HG03039 (cell line): ENCODE measurements at regions not wholly inside any gene's neighbourhood (a gene's known extent, or its start where the extent isn't known, plus 50 kb on each side); places are given as distances from the start of the nearest gene placed in this dataset.

Experiments used
- ATAC-seq: cut with Tn5 transposase; IDR thresholded peaks from one replicate; pipeline ENCODE4 v1.9.1; 2021; ENCODE audit warnings: mild to moderate bottlenecking, moderate library complexity; ENCODE audit not compliant: unreplicated experiment

GRCh38 chr7:132733860-132734259 is 157.6 kb upstream of the PLXNA4 start:
- no peak for ATAC-seq

GRCh38 chr7:132732321-132732865 is 156.1 kb upstream of the PLXNA4 start:
- no peak for ATAC-seq

GRCh38 chr7:132730105-132730504 is 153.8 kb upstream of the PLXNA4 start:
- ATAC-seq: no peak

- no peak for ATAC-seq
Measured at GRCh38 chr7:132723506-132724081, 147.3 kb upstream of the PLXNA4 start.

- ATAC-seq: no peak
Measured at GRCh38 chr7:132720835-132721234, 144.6 kb upstream of the PLXNA4 start.

- no peak for ATAC-seq
Measured at GRCh38 chr7:132713893-132714292, 137.6 kb upstream of the PLXNA4 start.

- no peak for ATAC-seq
Measured at GRCh38 chr7:132709971-132710567, 133.8 kb upstream of the PLXNA4 start.

GRCh38 chr7:132708470-132708869 is 132.2 kb upstream of the PLXNA4 start:
- ATAC-seq: no peak

- no peak for ATAC-seq
Measured at GRCh38 chr7:132705146-132705545, 128.9 kb upstream of the PLXNA4 start.

- no peak for ATAC-seq
Measured at GRCh38 chr7:132703742-132704141, 127.5 kb upstream of the PLXNA4 start.

- ATAC-seq: no peak
Measured at GRCh38 chr7:132697003-132697402, 120.7 kb upstream of the PLXNA4 start.

- ATAC-seq: no peak
Measured at GRCh38 chr7:132696332-132696731, 120.1 kb upstream of the PLXNA4 start.

- no peak for ATAC-seq
Measured at GRCh38 chr7:132691201-132691600, 114.9 kb upstream of the PLXNA4 start.

- ATAC-seq: no peak
Measured at GRCh38 chr7:132690174-132690573, 113.9 kb upstream of the PLXNA4 start.

- ATAC-seq: no peak
Measured at GRCh38 chr7:132687981-132688383, 111.7 kb upstream of the PLXNA4 start.

- ATAC-seq: no peak
Measured at GRCh38 chr7:132687016-132687415, 110.7 kb upstream of the PLXNA4 start.

GRCh38 chr7:132685277-132685676 is 109.0 kb upstream of the PLXNA4 start:
- ATAC-seq: no peak

GRCh38 chr7:132683896-132684690 is 107.8 kb upstream of the PLXNA4 start:
- ATAC-seq: no peak

- ATAC-seq: no peak
Measured at GRCh38 chr7:132681951-132682350, 105.7 kb upstream of the PLXNA4 start.

GRCh38 chr7:132680590-132680989 is 104.3 kb upstream of the PLXNA4 start:
- ATAC-seq: no peak

GRCh38 chr7:132678656-132679055 is 102.4 kb upstream of the PLXNA4 start:
- ATAC-seq: no peak

GRCh38 chr7:132677918-132678317 is 101.6 kb upstream of the PLXNA4 start:
- ATAC-seq: no peak
